GM21390 (cell line): ENCODE measurements at regions not wholly inside any gene's neighbourhood (a gene's known extent, or its start where the extent isn't known, plus 50 kb on each side); places are given as distances from the start of the nearest gene placed in this dataset.

Experiments
- ATAC-seq: cut with Tn5 transposase; IDR thresholded peaks from one replicate; pipeline ENCODE4 v1.9.1; 2021; ENCODE audit not compliant: unreplicated experiment

GRCh38 chr20:22781869-22782268 is 197.5 kb upstream of the FOXA2 start:
- no peak for ATAC-seq

GRCh38 chr20:22789676-22790075 is 205.3 kb upstream of the FOXA2 start:
- ATAC-seq = no peak

- ATAC-seq = no peak
These were observed 207.0 kb upstream of the FOXA2 start for GRCh38 chr20:22791396-22791795.

- no peak for ATAC-seq
These were observed 207.6 kb upstream of the FOXA2 start for GRCh38 chr20:22791877-22792525.

GRCh38 chr20:22794200-22794599 is 209.8 kb upstream of the FOXA2 start:
- ATAC-seq = no peak

- ATAC-seq = no peak
These were observed 211.1 kb upstream of the FOXA2 start for GRCh38 chr20:22795433-22795832.

GRCh38 chr20:22795871-22796270 is 211.5 kb upstream of the FOXA2 start:
- ATAC-seq = no peak

GRCh38 chr20:22796469-22797077 is 212.2 kb upstream of the FOXA2 start:
- ATAC-seq = no peak

GRCh38 chr20:22797103-22797502 is 212.7 kb upstream of the FOXA2 start:
- no peak for ATAC-seq

- ATAC-seq = no peak
These were observed 215.3 kb upstream of the FOXA2 start for GRCh38 chr20:22799687-22800086.

GRCh38 chr20:22800129-22800528 is 215.8 kb upstream of the FOXA2 start:
- no peak for ATAC-seq

GRCh38 chr20:22801528-22801927 is 217.2 kb upstream of the FOXA2 start:
- ATAC-seq = no peak

GRCh38 chr20:22802296-22802695 is 217.9 kb upstream of the FOXA2 start:
- ATAC-seq = no peak

- no peak for ATAC-seq
These were observed 220.8 kb upstream of the FOXA2 start for GRCh38 chr20:22805219-22805618.

- ATAC-seq = no peak
These were observed 221.6 kb upstream of the FOXA2 start for GRCh38 chr20:22805996-22806395.

GRCh38 chr20:22807045-22807444 is 222.7 kb upstream of the FOXA2 start:
- no peak for ATAC-seq

- no peak for ATAC-seq
These were observed 223.4 kb upstream of the FOXA2 start for GRCh38 chr20:22807646-22808244.

GRCh38 chr20:22808628-22809027 is 224.3 kb upstream of the FOXA2 start:
- ATAC-seq = no peak

GRCh38 chr20:22810030-22810429 is 225.1 kb upstream of the SSTR4 start:
- no peak for ATAC-seq

GRCh38 chr20:22810626-22811569 is 224.2 kb upstream of the SSTR4 start:
- no peak for ATAC-seq

- ATAC-seq = no peak
These were observed 220.5 kb upstream of the SSTR4 start for GRCh38 chr20:22814471-22815205.
